Thymus (tissue), 11 donors: ENCODE measurements at regions not wholly inside any gene's neighbourhood (a gene's known extent, or its start where the extent isn't known, plus 50 kb on each side); places are given as distances from the start of the nearest gene placed in this dataset.
"Not testable (repeated sequence)": the region's sequence is repeated elsewhere in the genome, so short reads cannot be mapped to it uniquely, and the experiment has no call there.

ENCODE experiments used
- DNase-seq, 9 donors: peaks; one replicate each; pipeline ENCODE4 v3.0.0-alpha.2; 2013; ENCODE audit warnings: low spot score in 9 of 9, low read depth in 6 of 9, missing footprints in 1 of 9
- H3K27ac ChIP-seq, 2 donors: one replicate each; pipeline ENCODE4 v1.5.1; 2013; ENCODE audit warnings: control low read depth in 1 of 2, low read depth in 1 of 2, low read length in 1 of 2, mild to moderate bottlenecking in 1 of 2, moderate library complexity in 1 of 2
- H3K27me3 ChIP-seq, 2 donors: one replicate each; pipeline ENCODE4 v1.5.1; 2013; ENCODE audit warnings: low read length in 1 of 2; ENCODE audit not compliant: control insufficient read depth in 2 of 2, insufficient read depth in 1 of 2
- H3K36me3 ChIP-seq, 2 donors: one replicate each; pipeline ENCODE4 v1.5.1; 2013; ENCODE audit warnings: low read length in 1 of 2, mild to moderate bottlenecking in 1 of 2, moderate library complexity in 1 of 2; ENCODE audit not compliant: control insufficient read depth in 2 of 2, insufficient read depth in 2 of 2
- H3K4me1 ChIP-seq, 2 donors: one replicate each; pipeline ENCODE4 v1.5.1; 2013; ENCODE audit warnings: low read length in 2 of 2; ENCODE audit not compliant: control insufficient read depth in 2 of 2, insufficient read depth in 2 of 2
- H3K4me3 ChIP-seq, 2 donors: one replicate each; pipeline ENCODE4 v1.5.1; 2013; ENCODE audit warnings: low read length in 2 of 2, control low read depth in 1 of 2, mild to moderate bottlenecking in 1 of 2
- H3K9me3 ChIP-seq, 2 donors: one replicate each; pipeline ENCODE4 v1.5.1; 2013; ENCODE audit warnings: low read length in 1 of 2, mild to moderate bottlenecking in 1 of 2; ENCODE audit not compliant: control insufficient read depth in 2 of 2, insufficient read depth in 1 of 2
- WGBS: extraction: QIAGEN DNeasy Blood & Tissue Kit; methylation state at CpG from one replicate; pipeline ENCODE4 v1.1.7; 2013; 5-methylcytosine and 5-hydroxymethylcytosine counted together
- donor health status: healthy.

DNA sequence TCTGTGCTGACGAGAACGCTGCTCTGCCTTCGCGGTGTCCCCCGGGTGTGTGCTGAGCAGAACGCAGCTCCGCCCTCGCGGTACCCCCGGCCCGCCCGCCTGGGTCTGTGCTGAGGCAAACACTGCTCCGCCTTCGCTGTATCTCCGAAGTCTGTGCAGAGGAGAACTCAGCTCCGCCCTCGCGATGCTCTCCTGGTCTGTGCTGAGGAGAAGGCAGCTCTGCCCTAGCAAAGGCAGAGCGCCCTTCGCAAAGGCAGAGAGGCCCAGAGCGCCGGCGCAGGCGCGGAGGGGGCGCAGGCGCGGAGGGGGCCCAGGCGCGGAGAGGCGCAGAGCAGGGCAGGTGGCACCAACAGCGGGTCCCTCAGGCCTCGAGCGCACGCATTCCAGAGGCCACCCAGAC lies 1503.6 kb downstream of the FOXD4L5 start:
- DNase-seq, result peak in 5 of 9 donors; percentile 2 to 53 (median 14)
- not testable (repeated sequence) for H3K4me3 ChIP-seq

DNA sequence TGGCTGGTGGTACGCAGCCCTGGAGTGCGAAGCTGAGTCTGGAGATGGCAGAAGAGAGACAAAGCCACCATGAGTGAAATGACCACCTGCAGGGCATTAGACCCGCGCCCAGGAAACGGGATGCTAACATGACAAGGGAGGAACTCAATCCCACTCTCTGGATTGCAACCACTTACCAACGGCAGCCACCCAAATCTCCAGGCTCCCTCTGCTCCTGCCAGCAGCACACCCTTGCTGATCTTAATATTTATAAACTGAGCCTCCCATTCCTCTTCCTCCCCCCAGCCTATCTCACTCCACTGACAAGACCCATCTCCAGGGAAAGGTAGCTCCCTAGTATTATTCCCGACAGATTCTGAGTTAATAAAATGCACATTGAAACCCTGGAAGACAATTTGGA lies 1508.8 kb downstream of the FOXD4L5 start:
- WGBS, result 70% methylated on average over 4 of the region's 7 CpGs
- not testable (repeated sequence) for H3K4me1 ChIP-seq, H3K36me3 ChIP-seq, H3K9me3 ChIP-seq, H3K27ac ChIP-seq, DNase-seq, H3K27me3 ChIP-seq, H3K4me3 ChIP-seq

More for the DNA sequence above, 1503.6 kb downstream of the FOXD4L5 start:
- H3K4me1 ChIP-seq, H3K36me3 ChIP-seq, H3K27me3 ChIP-seq, H3K27ac ChIP-seq, H3K9me3 ChIP-seq: not testable (repeated sequence)
- 61% methylated on average over 35 of the region's 35 CpGs for WGBS

DNA sequence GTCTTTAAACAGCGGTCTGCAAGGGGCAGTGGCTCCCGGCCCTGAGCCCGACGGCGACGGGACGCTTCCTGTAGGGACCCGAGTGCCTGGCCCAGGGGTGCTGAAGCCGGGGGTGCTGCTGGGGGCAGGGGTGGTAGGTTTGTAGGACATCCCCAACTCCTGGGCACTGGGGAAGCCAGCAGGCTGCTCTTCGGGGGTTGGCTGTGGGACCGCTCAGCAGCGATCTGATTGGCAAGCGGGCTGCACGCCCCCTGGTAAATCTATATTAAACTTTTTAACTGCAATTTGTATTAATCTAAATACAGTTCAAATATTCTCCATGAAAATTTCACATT lies 1510.0 kb downstream of the FOXD4L5 start:
- not testable (repeated sequence) for H3K4me1 ChIP-seq, H3K9me3 ChIP-seq, H3K36me3 ChIP-seq, H3K27me3 ChIP-seq, DNase-seq, H3K4me3 ChIP-seq, H3K27ac ChIP-seq
- 93% methylated on average over 14 of the region's 14 CpGs for WGBS

DNA sequence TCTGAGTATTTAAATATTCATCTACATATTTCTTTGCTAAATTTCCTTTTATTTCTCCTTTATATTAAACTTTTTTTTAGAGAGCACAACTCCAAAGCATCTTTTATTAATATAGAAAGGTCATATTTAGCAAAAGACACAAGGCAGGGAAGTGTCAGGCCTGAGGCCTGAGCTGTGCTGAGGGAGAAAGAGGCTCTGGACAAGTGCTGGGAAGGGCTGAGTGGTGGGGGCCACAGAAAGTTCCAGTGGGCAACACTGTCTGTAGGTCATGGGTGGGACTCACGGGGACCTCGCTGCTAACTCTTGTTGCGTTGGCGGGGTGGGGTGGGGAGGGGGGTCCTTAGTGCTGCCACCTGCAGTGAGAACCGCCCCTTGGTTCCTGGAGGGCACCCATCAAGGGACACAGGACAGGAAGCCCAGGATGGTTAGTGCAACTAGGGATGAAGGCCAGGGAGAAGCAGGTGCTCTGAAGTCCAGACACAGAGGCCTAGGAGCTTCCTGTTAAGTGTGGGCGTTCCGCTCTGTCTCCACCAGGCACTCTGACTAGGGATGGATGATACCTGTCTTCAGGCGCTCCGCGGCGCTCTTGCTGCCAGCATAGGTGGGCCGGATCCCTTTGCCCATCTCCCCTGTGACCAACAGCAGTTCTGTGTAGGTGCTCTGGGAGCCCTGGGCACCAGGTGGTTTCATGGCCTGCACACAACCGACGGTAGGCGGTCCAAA lies 1510.5 kb downstream of the FOXD4L5 start:
- H3K4me3 ChIP-seq, H3K27me3 ChIP-seq, H3K4me1 ChIP-seq, H3K9me3 ChIP-seq, H3K27ac ChIP-seq, H3K36me3 ChIP-seq, DNase-seq: not testable (repeated sequence)
- 90% methylated on average over 12 of the region's 15 CpGs for WGBS

DNA sequence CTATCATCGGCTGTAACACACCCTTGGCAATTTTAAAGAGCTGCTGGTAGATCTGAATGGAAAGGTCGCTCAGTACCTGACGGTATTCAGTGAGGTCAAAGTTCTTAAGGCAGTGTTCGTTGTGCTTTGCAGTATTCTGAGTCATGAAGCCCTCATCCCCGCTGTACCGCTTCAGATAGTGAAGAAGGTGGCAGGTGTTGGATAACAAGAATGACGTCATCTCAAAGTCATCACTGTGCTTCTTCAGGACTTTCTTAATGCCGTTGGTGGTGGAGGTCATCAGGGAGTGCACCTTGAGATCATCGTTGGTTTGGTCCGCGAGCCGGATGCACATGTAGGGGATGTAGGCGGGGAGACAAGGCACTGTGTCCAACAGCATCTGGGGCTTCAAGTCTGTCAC lies 1522.8 kb downstream of the FOXD4L5 start:
- H3K4me1 ChIP-seq, H3K4me3 ChIP-seq, H3K36me3 ChIP-seq, H3K27me3 ChIP-seq, H3K27ac ChIP-seq, H3K9me3 ChIP-seq, DNase-seq: not testable (repeated sequence)
- 83% methylated on average over 13 of the region's 13 CpGs for WGBS

DNA sequence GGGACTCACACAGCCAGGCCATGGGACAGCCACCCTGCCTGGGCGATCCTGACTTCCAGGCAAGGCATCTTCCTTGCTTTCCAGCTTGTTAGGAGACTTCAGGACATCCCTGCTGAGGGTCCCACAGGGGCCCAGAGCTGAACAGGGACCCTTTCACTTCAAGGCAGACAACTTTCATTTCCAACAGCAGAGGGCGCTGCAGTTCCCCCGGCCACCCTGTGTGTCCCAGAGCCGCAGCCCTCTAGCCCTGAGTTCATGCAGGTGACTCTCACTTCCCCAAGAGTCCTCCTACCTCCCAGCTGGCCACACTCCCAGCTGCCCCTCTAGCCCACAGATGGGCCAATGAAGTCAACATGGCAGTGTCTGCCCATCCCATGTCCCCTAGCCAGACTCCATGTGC lies 1556.0 kb downstream of the FOXD4L5 start:
- H3K27me3 ChIP-seq, H3K27ac ChIP-seq, H3K4me3 ChIP-seq, H3K4me1 ChIP-seq, H3K36me3 ChIP-seq, H3K9me3 ChIP-seq, DNase-seq: not testable (repeated sequence)
- 69% methylated on average over 4 of the region's 4 CpGs for WGBS

DNA sequence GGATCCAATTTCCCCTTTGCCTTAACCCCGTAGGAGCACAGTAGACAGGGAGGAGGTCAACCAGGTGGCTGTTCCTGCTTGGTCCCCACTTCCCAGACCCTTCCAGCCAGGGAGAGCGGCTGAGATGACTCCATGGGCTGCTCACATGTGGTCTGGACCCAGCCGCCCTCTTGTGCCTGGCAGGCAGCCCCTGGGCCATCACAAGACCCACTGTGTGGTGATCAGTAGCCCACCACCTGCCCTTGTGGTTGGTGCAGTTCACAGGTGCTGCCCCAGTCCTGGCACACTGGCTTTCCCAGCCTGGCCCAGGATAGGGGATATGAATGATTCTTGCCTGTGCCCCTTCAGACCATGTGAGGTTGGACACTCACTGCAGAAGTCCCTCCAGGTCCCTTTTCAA lies 1556.7 kb downstream of the FOXD4L5 start:
- no peak overlapping the region for H3K4me3 ChIP-seq
- 57% methylated on average over 3 of the region's 3 CpGs for WGBS
- H3K36me3 ChIP-seq, result no peaks in the 10 kb centered on the region
- H3K4me1 ChIP-seq, result no peaks in the 10 kb centered on the region
- no peak overlapping the region for H3K27ac ChIP-seq
- no peaks in the 10 kb centered on the region for H3K27me3 ChIP-seq
- DNase-seq, result no peak
- H3K9me3 ChIP-seq, result no peaks in the 10 kb centered on the region

DNA sequence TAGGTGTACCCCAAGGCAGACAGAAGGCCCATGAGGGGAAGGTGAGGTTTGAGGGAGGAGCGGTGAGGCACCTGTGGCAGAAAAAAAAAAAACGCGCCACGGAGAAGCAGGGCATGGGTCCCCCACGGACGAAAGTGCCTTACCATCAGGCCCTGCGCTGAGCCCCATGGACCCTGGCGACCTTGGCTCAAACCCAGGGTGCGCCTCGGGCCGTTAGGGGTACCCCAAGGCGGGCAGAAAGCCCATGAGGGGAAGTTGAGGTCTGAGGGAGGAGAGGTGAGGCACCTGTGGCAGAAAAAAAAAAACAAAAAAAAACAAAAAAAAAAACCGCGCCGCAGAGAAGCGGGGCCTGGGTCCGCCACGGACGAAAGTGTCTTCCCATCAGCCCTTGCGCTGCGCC lies 1576.7 kb downstream of the FOXD4L5 start:
- DNase-seq, H3K27ac ChIP-seq: not testable (repeated sequence)

DNA sequence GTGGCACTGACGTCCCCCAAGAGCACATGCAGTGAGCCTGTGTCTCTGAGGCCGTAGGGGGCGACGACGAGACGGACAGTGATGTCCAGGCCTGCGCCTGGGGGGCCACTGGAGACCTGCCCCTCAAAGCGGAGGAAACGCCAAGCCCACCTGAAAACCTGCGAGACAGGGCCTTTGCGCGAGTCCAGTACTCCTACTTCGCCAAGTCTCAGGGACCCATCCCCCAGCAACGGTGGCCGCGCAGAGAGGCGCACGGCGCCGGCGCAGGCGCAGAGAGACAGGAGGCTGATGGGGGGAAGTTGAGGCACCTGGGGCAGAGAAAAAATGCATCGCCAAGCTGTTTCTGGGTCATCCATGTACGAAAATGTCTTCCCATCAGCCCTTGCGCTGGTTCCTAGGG lies 1580.6 kb downstream of the FOXD4L5 start:
- peaks cover 3 to 24% of the 10 kb centered on the region in 2 donors for H3K9me3 ChIP-seq
- 81% methylated on average over 25 of the region's 25 CpGs for WGBS
- H3K27ac ChIP-seq, H3K4me1 ChIP-seq, DNase-seq, H3K36me3 ChIP-seq, H3K4me3 ChIP-seq, H3K27me3 ChIP-seq: not testable (repeated sequence)

More for the DNA sequence above, 1576.7 kb downstream of the FOXD4L5 start:
- not testable (repeated sequence) for H3K36me3 ChIP-seq, H3K4me3 ChIP-seq, H3K27me3 ChIP-seq, H3K4me1 ChIP-seq
- H3K9me3 ChIP-seq, result peaks cover 3 to 14% of the 10 kb centered on the region in 2 donors
- 70% methylated on average over 20 of the region's 21 CpGs for WGBS

DNA sequence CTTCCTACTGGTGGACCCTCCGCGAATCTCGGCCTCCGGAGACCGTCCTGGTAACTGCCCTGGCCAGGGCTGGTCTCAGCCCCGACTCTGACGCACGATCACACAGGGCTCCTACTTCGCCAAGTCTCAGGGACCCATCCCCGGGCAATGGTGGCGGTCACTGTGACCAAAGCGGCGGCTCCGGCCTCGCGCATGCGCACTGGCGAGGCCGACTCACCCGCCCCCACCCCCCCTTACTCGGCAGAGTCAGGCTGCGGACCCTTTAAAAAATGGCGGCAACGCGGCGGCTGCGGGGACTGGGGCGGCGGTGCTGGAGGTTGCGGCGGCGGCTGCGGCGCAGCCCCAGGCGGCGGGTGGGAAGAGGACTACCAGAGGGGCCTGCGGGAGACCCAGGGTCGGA lies 1581.3 kb downstream of the FOXD4L5 start:
- not testable (repeated sequence) for H3K27me3 ChIP-seq, H3K27ac ChIP-seq, H3K36me3 ChIP-seq, H3K4me3 ChIP-seq, H3K4me1 ChIP-seq
- peaks cover 2 to 24% of the 10 kb centered on the region in 2 donors for H3K9me3 ChIP-seq
- WGBS, result 69% methylated on average over 38 of the region's 38 CpGs
- DNase-seq, result peak in 2 of 9 donors; percentile 5 to 19
